Ecto neural progenitor cell (in vitro differentiated cells): ENCODE measurements at regions not wholly inside any gene's neighbourhood (a gene's known extent, or its start where the extent isn't known, plus 50 kb on each side); places are given as distances from the start of the nearest gene placed in this dataset.

Experiments
- DNase-seq: peaks from one replicate; pipeline ENCODE4 v3.0.0-alpha.2; 2018; ENCODE audit warnings: low spot score

GRCh38 chr12:75596406-75596805 is 85.0 kb upstream of the KRR1 start:
- no peak for DNase-seq

- no peak for DNase-seq
Measured at GRCh38 chr12:75592638-75593335, 81.4 kb upstream of the KRR1 start.

GRCh38 chr12:75592086-75592485 is 80.7 kb upstream of the KRR1 start:
- DNase-seq = no peak

- DNase-seq = no peak
Measured at GRCh38 chr12:75591628-75592027, 80.2 kb upstream of the KRR1 start.

- DNase-seq = no peak
Measured at GRCh38 chr12:75589801-75590200, 78.4 kb upstream of the KRR1 start.

- DNase-seq = no peak
Measured at GRCh38 chr12:75587340-75588106, 76.1 kb upstream of the KRR1 start.

- no peak for DNase-seq
Measured at GRCh38 chr12:75585330-75585729, 73.9 kb upstream of the KRR1 start.

- DNase-seq = no peak
Measured at GRCh38 chr12:75583355-75583754, 71.9 kb upstream of the KRR1 start.

- no peak for DNase-seq
Measured at GRCh38 chr12:75581515-75581914, 70.1 kb upstream of the KRR1 start.

- DNase-seq = no peak
Measured at GRCh38 chr12:75579552-75579951, 68.1 kb upstream of the KRR1 start.

GRCh38 chr12:75578546-75578945 is 67.1 kb upstream of the KRR1 start:
- no peak for DNase-seq

GRCh38 chr12:75577812-75578211 is 66.4 kb upstream of the KRR1 start:
- no peak for DNase-seq

GRCh38 chr12:75571656-75572205 is 60.3 kb upstream of the KRR1 start:
- DNase-seq = no peak

- no peak for DNase-seq
Measured at GRCh38 chr12:75571204-75571603, 59.8 kb upstream of the KRR1 start.

- DNase-seq = no peak
Measured at GRCh38 chr12:75568801-75569200, 57.4 kb upstream of the KRR1 start.

GRCh38 chr12:75568393-75568792 is 57.0 kb upstream of the KRR1 start:
- no peak for DNase-seq

GRCh38 chr12:75565795-75566194 is 54.4 kb upstream of the KRR1 start:
- DNase-seq = no peak

- no peak for DNase-seq
Measured at GRCh38 chr12:75564852-75565251, 53.4 kb upstream of the KRR1 start.

- no peak for DNase-seq
Measured at GRCh38 chr12:75564398-75564797, 53.0 kb upstream of the KRR1 start.

GRCh38 chr12:75563351-75563750 is 51.9 kb upstream of the KRR1 start:
- no peak for DNase-seq

GRCh38 chr12:75561921-75562320 is 50.5 kb upstream of the KRR1 start:
- no peak for DNase-seq
